NCI-H82 (cell line): ENCODE measurements at regions not wholly inside any gene's neighbourhood (a gene's known extent, or its start where the extent isn't known, plus 50 kb on each side); places are given as distances from the start of the nearest gene placed in this dataset.
"Not testable (repeated sequence)": the region's sequence is repeated elsewhere in the genome, so short reads cannot be mapped to it uniquely, and the experiment has no call there.

Experiments
- DNase-seq: peaks from one replicate; lab custom pipeline; 2025; lab: John Stamatoyannopoulos, UW

DNA sequence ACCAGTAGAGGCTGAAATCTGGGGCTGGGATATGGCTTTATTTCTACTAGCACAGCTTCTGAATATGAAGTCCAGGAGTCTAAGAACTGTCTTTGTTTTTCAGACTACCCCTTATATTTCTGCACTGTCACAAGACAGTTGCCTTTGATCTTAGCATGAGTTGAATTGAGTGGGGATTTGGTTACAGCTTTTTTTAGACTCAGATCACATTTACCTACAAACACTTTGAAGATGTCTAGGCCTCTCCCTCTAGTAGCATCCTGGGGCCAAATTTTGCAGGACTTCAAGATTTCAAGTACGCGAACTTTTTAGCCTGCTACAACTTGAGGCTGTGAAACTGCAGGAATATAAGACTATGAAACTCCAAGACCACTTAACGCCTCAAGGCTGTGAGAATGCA lies 240.2 kb downstream of the NEBL start:
- no peak for DNase-seq

DNA sequence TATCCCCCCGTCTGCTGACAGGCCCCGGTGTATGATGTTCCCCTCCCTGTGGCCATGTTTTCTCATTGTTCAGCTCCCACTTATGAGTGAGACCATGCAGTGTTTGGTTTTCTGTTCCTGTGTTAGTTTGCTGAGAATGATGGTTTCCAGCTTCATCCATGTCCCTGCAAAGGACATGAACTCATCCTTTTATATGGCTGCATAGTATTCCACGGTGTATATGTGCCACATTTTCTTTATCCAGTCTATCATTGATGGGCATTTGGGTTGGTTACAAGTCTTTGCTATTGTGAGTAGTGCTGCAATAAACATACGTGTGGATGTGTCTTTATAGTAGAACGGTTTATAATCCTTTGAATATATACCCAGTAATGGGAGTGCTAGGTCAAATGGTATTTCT lies 244.7 kb downstream of the NEBL start:
- DNase-seq, result not testable (repeated sequence)

DNA sequence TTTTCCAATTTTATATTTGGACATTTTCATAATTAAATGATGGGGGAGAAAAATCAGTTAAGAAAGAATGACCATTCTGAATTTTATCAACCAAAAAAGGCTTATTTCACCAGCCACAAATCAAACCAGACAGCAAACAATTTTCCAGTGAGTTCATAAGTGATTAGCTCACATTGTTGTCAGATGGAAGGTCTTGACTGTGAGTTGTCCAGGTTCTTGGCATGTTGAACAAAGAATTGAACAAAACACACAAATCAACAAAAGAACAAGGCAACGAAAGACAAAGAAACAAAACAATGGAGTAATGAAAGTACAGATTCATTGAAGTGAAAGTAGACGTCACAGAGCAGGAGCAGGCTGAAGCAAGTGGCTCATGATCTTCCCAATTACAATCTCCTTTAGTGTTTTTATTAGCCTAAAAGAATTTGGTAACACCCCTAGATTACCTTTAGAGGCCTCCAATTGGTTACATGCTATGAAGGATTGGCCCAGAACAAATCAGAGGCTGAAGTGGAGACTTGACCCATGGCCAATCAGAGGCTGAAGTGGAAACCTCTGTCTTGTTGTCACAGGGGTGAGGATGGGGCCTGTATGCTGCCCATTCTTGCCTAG lies 248.7 kb downstream of the NEBL start:
- no peak for DNase-seq

DNA sequence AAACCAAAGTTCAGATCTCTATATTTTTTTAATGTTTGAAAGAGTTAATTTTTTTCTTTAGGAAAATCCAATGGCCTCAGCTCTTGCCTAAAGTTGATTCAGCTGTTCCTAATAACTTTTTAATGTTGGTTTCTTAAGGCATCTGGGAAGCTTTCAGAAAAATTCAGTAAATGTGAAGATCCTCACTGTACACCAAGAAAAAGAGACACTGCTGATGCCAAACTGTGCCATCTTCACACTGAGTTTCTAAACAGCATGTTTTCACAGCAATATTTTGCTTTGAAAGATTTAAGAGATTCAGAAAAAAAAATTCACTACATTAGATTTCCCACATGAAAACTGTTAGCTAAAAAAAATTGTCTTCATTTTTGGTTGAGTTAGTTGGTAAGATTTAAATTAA lies 249.4 kb downstream of the NEBL start:
- no peak for DNase-seq

DNA sequence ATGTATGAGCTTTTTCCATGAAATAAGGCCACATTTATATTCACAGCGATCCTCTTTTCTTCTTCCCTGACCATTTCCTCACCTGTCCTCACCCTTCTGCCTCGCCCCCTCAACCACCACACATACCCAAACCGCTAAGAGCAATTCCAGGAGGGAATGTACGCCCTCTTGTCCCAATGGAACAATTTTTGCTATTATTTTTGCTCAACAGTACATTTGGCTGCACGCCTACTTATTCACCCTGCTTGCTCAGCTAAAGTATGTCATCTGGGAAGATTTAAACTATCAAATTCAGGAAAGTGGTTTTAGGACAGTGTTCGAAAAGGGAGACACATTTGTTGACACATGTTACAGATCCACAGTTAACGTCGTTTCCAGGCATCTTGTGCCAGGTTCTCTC lies 252.7 kb downstream of the NEBL start:
- no peak for DNase-seq

DNA sequence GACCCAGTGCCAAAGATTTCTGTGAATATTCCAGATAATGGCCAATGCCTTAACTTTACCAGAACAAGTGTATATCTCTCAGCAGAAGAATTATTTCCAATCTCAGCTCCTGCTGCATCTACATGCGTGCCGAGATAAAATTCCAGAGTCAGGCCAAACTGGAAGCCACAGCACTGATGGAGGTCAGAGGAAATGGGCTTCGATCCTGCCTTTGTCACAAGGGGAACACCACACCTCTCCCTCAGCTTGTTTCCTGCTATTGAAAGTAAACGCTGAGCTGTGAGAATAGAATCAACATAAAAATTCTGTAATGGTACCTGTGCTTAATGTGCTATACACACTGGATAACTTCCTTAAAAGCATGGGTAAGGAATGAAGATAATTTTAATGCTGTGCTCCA lies 255.5 kb downstream of the NEBL start:
- no peak for DNase-seq

DNA sequence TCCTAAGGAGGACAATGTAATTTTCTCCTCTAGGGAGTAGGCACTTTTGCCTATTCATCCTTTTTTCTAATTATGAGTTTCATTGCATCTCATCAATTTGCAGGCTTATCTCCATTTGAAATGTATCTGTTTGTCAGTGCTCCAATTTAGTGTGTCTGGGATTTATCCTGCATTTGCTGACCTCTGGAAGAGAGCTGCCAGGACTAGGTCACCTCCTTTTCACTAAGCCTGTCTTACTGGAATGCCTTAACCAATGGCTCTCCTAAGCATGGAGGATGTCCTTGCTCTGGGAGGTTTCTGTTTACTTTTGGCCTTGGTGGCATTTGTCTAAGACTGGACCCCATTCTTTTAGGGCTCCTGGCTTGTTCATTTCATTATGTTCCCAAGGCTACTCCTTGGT lies 261.5 kb downstream of the NEBL start:
- no peak for DNase-seq

DNA sequence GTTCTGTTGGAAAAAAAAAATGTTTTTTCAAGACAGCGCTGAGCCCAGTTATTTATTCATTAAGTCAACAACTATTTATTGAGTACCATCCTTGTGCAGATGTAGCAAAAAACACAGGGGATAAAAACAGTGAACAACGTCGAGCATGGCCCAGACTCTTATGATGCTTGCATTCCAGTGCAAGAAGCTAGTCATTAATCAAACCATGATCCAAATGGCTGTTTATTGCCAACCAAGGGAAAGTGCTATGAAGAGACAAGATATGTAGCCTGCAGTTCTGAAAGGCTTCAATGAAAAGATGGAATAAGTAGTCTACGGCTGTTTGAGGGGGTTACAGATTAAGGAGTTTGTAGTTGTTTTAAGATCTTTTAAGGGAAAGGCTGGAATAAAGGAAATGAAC lies 262.3 kb downstream of the NEBL start:
- no peak for DNase-seq

DNA sequence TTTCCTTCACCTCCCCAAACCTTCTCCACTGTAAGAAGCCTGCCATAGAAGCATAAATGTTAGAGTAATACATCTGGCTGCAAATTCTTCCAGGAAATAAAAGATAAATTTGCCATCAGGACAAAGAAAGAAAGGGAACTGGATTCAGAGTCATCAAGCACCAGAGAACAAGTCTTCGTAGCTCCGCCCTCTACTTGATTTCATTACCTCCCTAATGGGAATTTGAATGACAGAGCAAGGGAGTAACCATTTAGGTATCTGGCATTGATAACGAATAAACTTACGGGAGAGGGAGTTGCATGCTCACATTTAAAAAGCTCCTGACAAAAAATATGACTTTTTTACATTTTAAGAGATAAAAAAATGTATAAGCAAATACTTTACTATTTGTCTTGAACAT lies 263.4 kb downstream of the NEBL start:
- DNase-seq, result no peak

DNA sequence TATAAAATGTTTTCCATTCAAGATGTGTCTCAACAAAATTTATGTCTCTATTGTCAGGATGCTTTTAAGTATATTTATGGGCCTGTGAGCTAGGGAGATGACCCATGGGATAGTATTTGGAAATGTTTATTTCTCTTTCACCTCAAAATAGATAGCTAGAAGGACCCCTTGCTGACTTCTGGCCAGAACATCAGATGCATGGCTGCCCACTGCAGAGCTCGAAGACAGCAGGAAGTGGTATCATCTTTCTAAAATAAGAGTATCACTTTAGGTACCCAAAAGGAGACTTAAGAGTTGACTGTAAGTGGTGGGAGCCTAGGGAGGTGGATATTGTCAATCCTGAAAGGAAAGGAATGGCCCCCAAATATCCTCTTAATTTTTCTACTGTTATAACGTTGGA lies 264.4 kb downstream of the NEBL start:
- no peak for DNase-seq

DNA sequence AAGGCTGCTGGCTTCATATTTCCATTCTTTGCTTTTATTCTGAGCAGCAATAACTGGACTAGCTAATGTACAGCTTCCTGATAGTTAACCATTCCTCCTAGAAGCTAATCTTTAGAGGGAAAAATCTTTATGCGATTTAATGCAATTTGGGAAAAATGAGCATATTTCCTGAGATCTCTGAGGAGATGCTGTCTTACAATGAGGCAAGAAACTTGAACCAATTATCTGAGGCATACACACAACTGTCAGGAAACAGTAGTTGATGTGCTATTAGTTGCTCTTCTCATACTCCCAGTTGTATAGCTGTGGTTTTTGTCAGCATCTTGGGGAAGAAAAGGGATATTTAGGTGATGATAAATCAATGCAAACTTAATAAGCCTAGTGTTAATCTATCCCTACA lies 265.9 kb downstream of the NEBL start:
- DNase-seq, result no peak

DNA sequence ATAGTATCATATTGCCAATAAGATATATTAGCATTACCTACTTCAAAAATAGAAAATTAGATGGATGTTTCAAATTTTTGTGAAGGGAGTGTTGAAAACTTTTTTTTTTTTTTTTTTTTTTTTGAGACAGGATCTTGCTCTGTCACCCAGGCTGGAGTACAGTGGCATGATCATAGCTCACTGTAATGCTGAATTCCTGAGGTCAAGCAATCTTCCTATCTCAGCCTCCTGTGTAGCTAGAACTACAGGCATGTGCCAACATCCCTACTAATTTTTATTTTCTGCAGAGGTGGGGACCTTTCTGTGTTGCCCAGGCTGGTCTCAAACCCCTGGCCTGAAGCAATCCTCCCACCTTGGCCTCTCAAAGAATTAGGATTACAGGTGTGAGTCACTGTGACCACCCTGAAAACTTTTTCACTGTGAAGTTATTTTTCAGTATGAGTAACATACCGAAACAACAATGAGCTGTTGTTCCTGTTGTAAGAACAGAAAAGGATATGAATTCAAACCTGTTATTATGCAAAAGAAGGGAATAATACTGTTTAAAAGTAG lies 266.9 kb downstream of the NEBL start:
- DNase-seq, result no peak

DNA sequence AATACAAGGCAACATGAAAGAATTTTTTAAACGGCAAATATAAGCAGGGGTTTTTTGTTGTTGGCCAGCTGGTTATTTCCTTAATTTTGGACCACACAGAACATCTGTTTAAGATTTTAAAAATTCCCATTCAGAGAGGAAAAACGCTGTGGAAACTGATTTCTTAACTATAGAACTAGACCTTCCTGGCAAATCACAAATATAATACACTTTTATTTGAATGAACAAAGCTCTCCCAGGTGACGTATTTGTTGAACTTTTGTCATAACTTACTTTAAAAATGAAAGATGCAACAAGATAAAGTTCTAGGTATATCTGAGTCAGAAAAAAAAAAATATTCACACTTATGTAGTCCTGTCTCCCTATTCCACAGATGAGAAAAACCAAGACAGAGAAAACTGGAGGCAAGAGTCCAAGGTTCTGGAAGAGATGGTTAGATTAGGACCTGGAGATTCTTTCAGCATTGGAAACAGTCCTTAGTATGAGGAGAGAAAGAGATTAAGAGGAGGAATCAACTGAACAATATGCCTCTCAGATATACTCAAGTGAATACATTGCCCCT lies 269.1 kb downstream of the NEBL start:
- DNase-seq, result no peak

DNA sequence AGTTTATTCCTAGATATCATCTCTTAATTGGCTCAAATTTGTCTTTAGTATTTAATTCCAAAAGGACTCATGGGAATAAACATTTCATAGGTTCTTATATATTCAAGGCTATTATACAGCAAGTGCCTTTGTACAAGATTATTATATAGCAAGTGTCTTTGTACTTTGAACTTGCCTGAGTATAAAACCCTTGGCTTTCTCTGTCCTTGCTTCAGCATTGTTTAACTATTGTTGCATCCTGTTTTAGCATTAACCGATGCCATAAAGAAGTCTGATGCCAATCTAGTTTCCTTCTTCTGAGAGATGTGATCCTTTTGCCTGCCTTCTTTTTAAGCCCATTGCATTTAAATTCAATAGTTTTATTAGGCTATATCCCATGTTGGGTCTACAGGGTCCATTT lies 270.0 kb downstream of the NEBL start:
- no peak for DNase-seq

DNA sequence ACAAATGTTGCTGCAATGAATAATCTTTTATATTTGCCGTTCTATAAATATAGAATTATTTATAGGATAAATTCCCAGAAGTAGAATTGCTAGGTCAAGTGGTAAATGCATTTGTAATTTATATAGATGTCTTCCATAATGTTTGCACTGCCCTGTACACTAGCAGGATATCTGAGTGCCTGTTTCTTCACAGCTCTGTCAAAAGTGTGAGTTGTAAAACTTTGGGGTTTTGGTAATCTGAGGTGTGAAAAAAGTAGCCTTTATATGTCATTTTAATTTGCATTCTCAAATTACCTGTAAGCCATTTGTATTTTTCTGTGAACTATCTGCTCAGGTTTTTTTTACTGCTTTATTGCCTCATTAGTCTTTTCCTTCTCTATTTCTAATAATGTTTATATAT lies 271.2 kb downstream of the NEBL start:
- DNase-seq, result no peak

DNA sequence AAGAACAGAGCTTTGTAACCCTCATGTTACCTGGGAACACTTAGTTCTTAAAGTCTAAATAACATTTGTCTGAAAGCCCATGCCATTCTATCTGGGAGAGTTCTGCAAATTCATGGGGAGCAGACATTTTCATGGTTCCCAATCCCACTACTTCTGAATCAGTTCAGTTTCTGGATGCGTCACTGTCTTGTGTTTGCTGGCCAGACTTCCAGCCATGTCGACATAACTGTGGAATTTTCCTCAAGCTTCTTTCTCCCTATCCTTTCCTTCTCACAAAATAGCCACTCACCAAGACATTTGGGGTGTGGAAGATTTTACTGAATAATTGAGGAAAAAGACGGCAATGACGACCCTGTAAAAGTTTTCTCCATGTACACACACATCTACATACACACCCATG lies 272.5 kb downstream of the NEBL start:
- no peak for DNase-seq

DNA sequence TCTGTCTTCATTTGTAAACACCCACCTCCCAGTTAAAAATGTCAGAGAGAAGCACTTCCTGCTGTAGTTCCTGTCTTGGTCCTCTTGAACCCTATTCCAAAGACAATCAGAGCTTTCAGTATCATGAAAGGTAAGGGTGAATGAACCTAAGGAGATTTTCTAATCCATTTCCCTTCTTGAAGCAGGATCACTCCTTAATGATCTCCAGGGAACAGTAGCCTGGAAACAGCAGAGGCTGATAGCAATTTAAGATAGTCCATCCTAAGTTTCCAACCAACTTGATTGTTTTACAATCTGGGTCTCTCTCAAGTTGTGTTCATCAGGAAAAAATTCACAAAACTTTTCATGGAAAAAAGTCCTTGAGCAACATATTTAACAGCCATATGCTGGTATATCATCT lies 273.6 kb downstream of the NEBL start:
- no peak for DNase-seq

DNA sequence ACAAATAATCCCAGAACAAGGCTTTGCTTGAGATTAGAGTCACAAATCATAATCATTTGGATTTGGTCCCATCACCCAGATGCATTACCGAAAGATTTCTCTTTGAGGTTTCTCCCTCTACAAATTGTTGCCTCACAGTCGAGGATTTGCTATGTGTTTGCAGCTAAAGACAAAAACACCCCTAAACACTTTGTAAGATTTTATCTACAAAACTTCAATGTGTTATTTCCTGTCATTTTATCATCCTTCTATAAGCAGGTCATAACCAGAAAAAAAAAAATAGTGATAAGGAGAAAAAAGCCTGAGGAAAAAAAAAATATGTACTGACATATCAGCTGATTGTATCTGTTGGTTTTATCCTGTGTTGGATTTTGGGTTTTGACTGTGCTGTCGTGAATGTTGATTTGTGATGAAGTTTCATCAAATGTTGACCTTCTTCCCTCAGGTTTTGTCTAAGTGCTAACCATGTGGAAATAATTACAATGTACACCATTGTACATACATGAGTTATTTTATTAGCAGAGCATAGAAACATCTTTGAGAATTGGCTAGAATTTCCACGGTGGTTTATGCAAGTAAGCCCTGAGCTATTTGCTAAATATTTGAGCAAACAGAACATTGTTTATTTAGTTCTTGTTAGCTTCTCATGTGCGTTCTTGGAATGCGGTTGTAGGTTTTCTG lies 274.4 kb downstream of the NEBL start:
- DNase-seq, result no peak

DNA sequence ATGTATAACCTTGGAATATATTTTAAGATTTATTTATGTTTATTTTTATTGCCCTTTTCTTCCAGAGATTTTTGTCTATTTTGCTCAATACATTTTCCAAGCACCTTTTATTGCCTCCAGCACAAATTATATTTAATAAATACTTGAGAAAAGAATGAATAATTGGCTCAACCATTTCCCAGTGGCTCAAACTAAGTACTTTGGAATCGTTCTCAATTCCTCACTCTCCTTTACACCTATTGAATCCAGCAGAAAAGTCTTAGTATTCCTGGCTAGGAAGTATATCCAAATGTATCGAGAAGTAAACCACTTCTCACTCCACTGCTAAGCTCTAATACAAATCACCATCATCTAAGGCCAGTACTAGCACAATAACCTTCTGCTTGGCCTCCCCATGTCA lies 276.1 kb downstream of the NEBL start:
- DNase-seq, result no peak

DNA sequence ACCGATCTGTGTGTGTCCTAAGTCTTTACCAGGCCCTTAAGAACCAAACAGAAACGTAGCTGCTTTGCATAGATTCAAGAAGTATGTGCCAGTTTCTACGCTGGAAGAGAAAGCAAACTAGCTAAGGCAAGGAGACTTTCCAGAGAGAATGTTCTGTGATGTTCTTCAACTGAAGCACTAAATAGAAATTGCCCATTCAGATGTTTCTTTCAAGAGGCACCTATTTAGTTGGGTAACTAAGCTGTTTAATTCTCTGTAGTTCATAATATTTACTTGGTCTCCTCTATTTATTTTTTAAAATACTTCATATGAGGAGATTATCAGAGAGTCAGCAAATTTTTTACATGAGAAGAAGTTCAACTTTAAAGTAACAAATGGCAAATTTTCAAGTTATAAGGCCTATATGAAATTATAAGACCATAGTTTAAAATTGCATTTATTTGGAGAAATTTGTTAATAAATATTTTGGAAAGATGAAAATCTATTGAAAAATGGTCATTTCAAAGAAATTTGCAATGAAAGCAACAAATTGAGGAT lies 279.0 kb downstream of the NEBL start:
- DNase-seq, result no peak

DNA sequence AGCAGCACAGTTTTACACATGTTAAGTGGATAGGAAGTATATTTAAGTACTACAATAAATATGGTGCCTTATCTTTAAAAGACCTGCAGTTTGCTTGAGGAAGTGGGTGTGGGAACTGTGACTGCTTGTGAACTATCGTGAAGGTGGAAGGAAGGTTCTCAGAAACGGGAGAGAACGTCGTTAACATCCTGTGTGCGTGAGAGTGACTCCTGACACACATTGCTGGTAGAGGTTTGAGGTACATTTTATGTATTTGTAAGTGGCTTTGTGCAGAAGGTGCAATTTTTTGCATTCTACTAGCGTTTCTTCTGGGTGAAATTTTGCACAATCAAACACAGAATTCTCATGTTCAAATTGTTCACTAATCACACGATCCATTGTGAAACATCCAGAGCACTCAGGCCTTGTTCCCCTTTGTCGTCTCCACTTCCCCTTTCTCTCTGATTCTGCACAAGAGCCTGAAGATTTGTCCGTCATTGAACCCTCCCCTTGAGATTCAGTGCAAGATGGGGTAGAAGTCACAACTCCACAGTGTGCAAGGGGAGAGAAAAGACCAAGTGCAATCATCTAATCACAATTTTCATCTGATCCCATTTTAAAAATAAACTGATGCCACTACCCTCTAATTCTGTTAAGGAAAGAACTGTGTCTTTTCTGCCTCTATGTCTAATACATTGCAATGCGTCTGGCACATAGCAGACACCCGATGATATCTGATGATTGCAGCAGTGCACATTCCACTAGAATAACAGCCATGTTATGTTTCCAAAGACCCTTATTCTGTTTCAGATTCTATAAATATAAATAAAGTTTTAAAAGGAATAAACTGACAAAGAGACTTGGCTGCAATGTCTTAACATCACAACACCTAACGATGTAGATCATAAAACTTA lies 279.9 kb downstream of the NEBL start:
- no peak for DNase-seq

DNA sequence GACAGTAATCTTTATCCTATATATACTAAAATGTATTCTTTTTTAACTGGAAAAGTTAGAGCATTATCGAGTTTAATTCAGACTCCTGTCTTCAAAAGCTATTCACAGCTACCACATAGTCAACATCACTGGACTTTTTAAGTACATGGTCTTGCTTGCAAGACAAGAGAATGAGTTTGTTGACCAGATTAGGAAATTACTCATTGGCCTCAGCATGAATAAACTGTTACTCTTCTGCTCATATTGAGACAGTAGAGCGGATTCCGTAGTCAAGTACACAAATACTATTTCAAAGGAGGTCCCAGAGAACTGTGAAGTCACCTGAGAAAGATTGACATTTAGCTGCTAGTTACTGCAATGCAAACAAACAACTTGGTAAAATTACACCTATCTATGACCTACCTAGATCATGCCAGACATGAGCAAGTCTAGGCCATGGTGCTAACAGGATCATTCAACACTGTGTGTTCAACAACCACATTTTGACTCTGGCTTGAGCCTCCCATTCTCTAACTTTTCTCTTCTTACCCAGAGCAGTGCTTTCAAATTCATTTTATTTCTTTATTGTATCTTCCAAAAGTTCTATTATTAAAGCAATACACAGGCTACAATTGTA lies 280.9 kb downstream of the NEBL start:
- DNase-seq, result no peak
